ENCODE measurements at regions not wholly inside any gene's neighbourhood (a gene's known extent, or its start where the extent isn't known, plus 50 kb on each side); places are given as distances from the start of the nearest gene placed in this dataset.

DNA sequence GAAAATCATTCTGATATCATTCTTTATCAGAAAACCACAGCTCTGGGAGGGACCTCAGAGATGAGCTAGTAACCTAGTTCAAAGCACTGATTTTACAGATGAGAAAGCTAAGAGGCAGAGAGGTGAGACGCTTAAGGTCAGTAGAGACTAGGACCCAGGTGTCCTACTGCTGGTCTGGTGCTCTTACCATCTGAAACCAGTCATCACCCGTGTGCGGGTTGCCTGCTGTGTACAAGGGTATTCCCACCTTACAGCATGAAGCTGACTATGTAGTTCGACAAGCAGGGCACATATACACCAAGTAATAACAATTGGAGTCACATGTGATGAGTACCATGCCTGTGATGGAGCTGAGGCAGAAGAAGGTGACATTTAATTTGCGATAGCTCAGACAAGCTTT, 133.7 kb downstream of the ADAMTS15 start:
- Histone ChIP-seq H3K56ac (ENCODE audit: insufficient read length, low read depth, low read length) (no peak overlapping the region), H4K5ac (ENCODE audit: insufficient read length, low read depth, low read length) (no peak overlapping the region), H4K8ac (replicated peaks; ENCODE audit: insufficient read length, low read depth, low read length) (no peak overlapping the region), H3K9me3 (ENCODE audit: control insufficient read depth, low read depth, low read length) (no peaks in the 10 kb centered on the region), H4K20me1 (ENCODE audit: control insufficient read depth, insufficient read depth, insufficient read length) (no peaks in the 10 kb centered on the region), H3K4me1 (ENCODE audit: insufficient read depth, low read length) (peaks cover 7% of the 10 kb centered on the region; the same call in 1 of the 2 replicates), H3K4me2 (ENCODE audit: insufficient read depth, insufficient read length, low read length) (no peak overlapping the region), H2BK12ac (ENCODE audit: insufficient read length, low read depth, low read length) (no peak overlapping the region), H4K91ac (ENCODE audit: insufficient read length, low read depth, low read length) (no peak overlapping the region), H3K23me2 (ENCODE audit: insufficient read length, low read depth, low read length, poor library complexity, severe bottlenecking) (no peaks in the 10 kb centered on the region), H3K18ac (ENCODE audit: insufficient read length, low read depth, low read length) (no peak overlapping the region), H2BK5ac (ENCODE audit: insufficient read length, low read length) (no peak overlapping the region), H3K27ac (ENCODE audit: insufficient read length, low read depth, low read length) (no peak overlapping the region), H3K79me1 (ENCODE audit: insufficient read depth, low read depth, low read length, poor library complexity, severe bottlenecking) (no peaks in the 10 kb centered on the region), H2BK20ac (ENCODE audit: low read depth, low read length, poor library complexity, severe bottlenecking) (no peak overlapping the region), H2BK120ac (ENCODE audit: low read depth, low read length, poor library complexity, severe bottlenecking) (no peak overlapping the region), H2BK15ac (ENCODE audit: low read depth, low read length) (no peak overlapping the region), H3K79me2 (ENCODE audit: insufficient read depth, low read length) (no peaks in the 10 kb centered on the region), H3K23ac (ENCODE audit: insufficient read length, low read depth, low read length) (no peak overlapping the region), H3T11ph (ENCODE audit: low read length) (no peak overlapping the region), H3K9ac (ENCODE audit: extremely low read depth, insufficient read length, low read length) (no peak overlapping the region), H2AFZ (ENCODE audit: low read length) (no peak overlapping the region), H3K4ac (ENCODE audit: low read depth, low read length) (no peak overlapping the region), H2AK5ac (ENCODE audit: insufficient read length, low read length) (no peak overlapping the region), H3K14ac (ENCODE audit: insufficient read depth, low read length) (no peak overlapping the region), H3K27me3 (ENCODE audit: insufficient read depth, low read length) (no peaks in the 10 kb centered on the region)
- WGBS (ENCODE audit: extremely low coverage, insufficient read length, low lambda C conversion rate), result no CpG with 5 or more reads among the region's 5 CpGs
- DNase-seq, result no peak
- TF ChIP-seq, protein P1, sequence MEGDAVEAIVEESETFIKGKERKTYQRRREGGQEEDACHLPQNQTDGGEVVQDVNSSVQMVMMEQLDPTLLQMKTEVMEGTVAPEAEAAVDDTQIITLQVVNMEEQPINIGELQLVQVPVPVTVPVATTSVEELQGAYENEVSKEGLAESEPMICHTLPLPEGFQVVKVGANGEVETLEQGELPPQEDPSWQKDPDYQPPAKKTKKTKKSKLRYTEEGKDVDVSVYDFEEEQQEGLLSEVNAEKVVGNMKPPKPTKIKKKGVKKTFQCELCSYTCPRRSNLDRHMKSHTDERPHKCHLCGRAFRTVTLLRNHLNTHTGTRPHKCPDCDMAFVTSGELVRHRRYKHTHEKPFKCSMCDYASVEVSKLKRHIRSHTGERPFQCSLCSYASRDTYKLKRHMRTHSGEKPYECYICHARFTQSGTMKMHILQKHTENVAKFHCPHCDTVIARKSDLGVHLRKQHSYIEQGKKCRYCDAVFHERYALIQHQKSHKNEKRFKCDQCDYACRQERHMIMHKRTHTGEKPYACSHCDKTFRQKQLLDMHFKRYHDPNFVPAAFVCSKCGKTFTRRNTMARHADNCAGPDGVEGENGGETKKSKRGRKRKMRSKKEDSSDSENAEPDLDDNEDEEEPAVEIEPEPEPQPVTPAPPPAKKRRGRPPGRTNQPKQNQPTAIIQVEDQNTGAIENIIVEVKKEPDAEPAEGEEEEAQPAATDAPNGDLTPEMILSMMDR (conservative IDR thresholded peaks at IDR 0.05), result no peak
- Mint-ChIP-seq H3K27ac (no peak overlapping the region; a peak in 1 of 7 replicates), H3K27me3 (ENCODE audit: low read depth) (peaks cover 1% of the 10 kb centered on the region; the same call in 1 of the 2 replicates), H3K4me3 (no peak overlapping the region), H3K9me3 (no peaks in the 10 kb centered on the region; a peak in 1 of 5 replicates), H3K4me1 (peaks cover 20 to 46% of the 10 kb centered on the region in 2 experiments), H3K36me3 (ENCODE audit: insufficient read depth in 1 of 3, low read depth in 3 of 3) (no peaks in the 10 kb centered on the region; a peak in 2 of 7 replicates)

Data from H9 (cell line).